Mesenchymal stem cell (in vitro differentiated cells and primary cell): ENCODE measurements at regions not wholly inside any gene's neighbourhood (a gene's known extent, or its start where the extent isn't known, plus 50 kb on each side); places are given as distances from the start of the nearest gene placed in this dataset.

Source experiments
- DNase-seq: peaks from one replicate; pipeline ENCODE4 v3.0.0-alpha.2; 2013
- H2AFZ ChIP-seq: one replicate; pipeline ENCODE4 v1.6.1; 2013; ENCODE audit warnings: low read depth, mild to moderate bottlenecking, control low read depth, inconsistent platforms, low read length, moderate library complexity
- H2AK5ac ChIP-seq: 2 replicates; pipeline ENCODE4 v1.6.1; 2013; ENCODE audit warnings: low read length, moderate library complexity, mild to moderate bottlenecking, inconsistent platforms; ENCODE audit not compliant: severe bottlenecking
- H2BK120ac ChIP-seq: one replicate; pipeline ENCODE4 v1.6.1; 2013; ENCODE audit warnings: low read depth, mild to moderate bottlenecking, inconsistent platforms, low read length, moderate library complexity
- H2BK12ac ChIP-seq, 2 experiments: one replicate each; pipeline ENCODE4 v1.6.1; 2013; ENCODE audit warnings: inconsistent platforms in 2 of 2, low read length in 2 of 2, mild to moderate bottlenecking in 2 of 2, moderate library complexity in 2 of 2, control low read depth in 1 of 2
- H2BK15ac ChIP-seq: one replicate; pipeline ENCODE4 v1.6.1; 2013; ENCODE audit warnings: mild to moderate bottlenecking, low read depth, inconsistent platforms; ENCODE audit not compliant: poor library complexity, severe bottlenecking
- H2BK5ac ChIP-seq: 2 replicates; pipeline ENCODE4 v1.6.1; 2013; ENCODE audit warnings: low read depth, mild to moderate bottlenecking, low read length, control low read depth, inconsistent platforms; ENCODE audit not compliant: poor library complexity, severe bottlenecking
- H3K14ac ChIP-seq, 2 experiments: one replicate each; pipeline ENCODE4 v1.6.1; 2013; ENCODE audit warnings: inconsistent platforms in 2 of 2, low read length in 2 of 2, control low read depth in 1 of 2, mild to moderate bottlenecking in 1 of 2, moderate library complexity in 1 of 2
- H3K18ac ChIP-seq, 2 experiments: one replicate each; pipeline ENCODE4 v1.6.1; 2013; ENCODE audit warnings: inconsistent platforms in 2 of 2, low read length in 2 of 2, control low read depth in 1 of 2, low read depth in 1 of 2, mild to moderate bottlenecking in 1 of 2
- H3K23ac ChIP-seq, 2 experiments: one replicate each; pipeline ENCODE4 v1.6.1; 2013; ENCODE audit warnings: inconsistent platforms in 2 of 2, low read length in 2 of 2, mild to moderate bottlenecking in 2 of 2, moderate library complexity in 2 of 2, control low read depth in 1 of 2
- H3K27ac ChIP-seq: 2 replicates; pipeline ENCODE4 v1.5.1; 2013; ENCODE audit warnings: mild to moderate bottlenecking, moderate library complexity, low read length, control low read depth, inconsistent platforms; ENCODE audit not compliant: poor library complexity, severe bottlenecking
- H3K27me3 ChIP-seq, 2 experiments: 2 replicates each; pipeline versions ENCODE4 v1.6.1 to v1.7.0; 2013; ENCODE audit warnings: low read length in 2 of 2, mild to moderate bottlenecking in 2 of 2, moderate library complexity in 2 of 2, control low read depth in 1 of 2, inconsistent platforms in 1 of 2; ENCODE audit not compliant: control insufficient read depth in 1 of 2, insufficient read depth in 1 of 2
- H3K36me3 ChIP-seq, 2 experiments: 2 replicates each; pipeline versions ENCODE4 v1.6.1 to v1.7.0; 2013; ENCODE audit warnings: low read length in 2 of 2, control low read depth in 1 of 2, inconsistent platforms in 1 of 2, low read depth in 1 of 2, mild to moderate bottlenecking in 1 of 2; ENCODE audit not compliant: insufficient read depth in 2 of 2, control insufficient read depth in 1 of 2
- H3K4ac ChIP-seq, 2 experiments: one replicate each; pipeline ENCODE4 v1.6.1; 2013; ENCODE audit warnings: inconsistent platforms in 2 of 2, low read length in 2 of 2, mild to moderate bottlenecking in 2 of 2, moderate library complexity in 2 of 2, control low read depth in 1 of 2, low read depth in 1 of 2
- H3K4me1 ChIP-seq: 2 replicates; pipeline ENCODE4 v1.6.1; 2013; ENCODE audit warnings: low read depth, low read length, control low read depth; ENCODE audit not compliant: control insufficient read depth, insufficient read depth
- H3K4me2 ChIP-seq: 2 replicates; pipeline ENCODE4 v1.6.1; 2013; ENCODE audit warnings: low read length, mild to moderate bottlenecking, inconsistent platforms; ENCODE audit not compliant: poor library complexity, severe bottlenecking
- H3K4me3 ChIP-seq, 2 experiments: 2 replicates each; pipeline versions ENCODE4 v1.5.1 to v1.7.0; 2013; ENCODE audit warnings: low read length in 2 of 2, mild to moderate bottlenecking in 2 of 2, control low read depth in 1 of 2, low read depth in 1 of 2; ENCODE audit not compliant: insufficient read depth in 1 of 2
- H3K79me1 ChIP-seq: replicated peaks from 2 replicates; pipeline ENCODE4 v1.6.1; 2013; ENCODE audit warnings: mild to moderate bottlenecking, control low read depth, low read length, inconsistent platforms; ENCODE audit not compliant: poor library complexity, severe bottlenecking
- H3K9ac ChIP-seq: 2 replicates; pipeline ENCODE4 v1.7.0; 2013; ENCODE audit warnings: mild to moderate bottlenecking, low read length, moderate library complexity
- H3K9me3 ChIP-seq: 2 replicates; pipeline ENCODE4 v1.7.0; 2013; ENCODE audit warnings: mild to moderate bottlenecking, low read length; ENCODE audit not compliant: control insufficient read depth
- H4K8ac ChIP-seq: one replicate; pipeline ENCODE4 v1.6.1; 2013; ENCODE audit warnings: inconsistent platforms, mild to moderate bottlenecking, low read length, moderate library complexity
- H4K91ac ChIP-seq: one replicate; pipeline ENCODE4 v1.6.1; 2013; ENCODE audit warnings: mild to moderate bottlenecking, low read length, inconsistent platforms
- WGBS: methylation state at CpG from one replicate; pipeline ENCODE4 v1.1.7; 2013; ENCODE audit warnings: mixed read lengths; 5-methylcytosine and 5-hydroxymethylcytosine counted together

- no peaks in the 10 kb centered on the region for H3K36me3 ChIP-seq
- no peak overlapping the region for H2BK12ac ChIP-seq
- no peaks in the 10 kb centered on the region for H3K4me1 ChIP-seq
- H3K9ac ChIP-seq: no peak overlapping the region
- no peak overlapping the region for H2AFZ ChIP-seq
- no peak overlapping the region for H3K18ac ChIP-seq
- H2BK5ac ChIP-seq: no peak overlapping the region
- H4K91ac ChIP-seq: no peak overlapping the region
- H2AK5ac ChIP-seq: no peak overlapping the region
- DNase-seq: no peak
- no peak overlapping the region for H3K4me3 ChIP-seq
- H3K79me1 ChIP-seq: no peaks in the 10 kb centered on the region
- no peaks in the 10 kb centered on the region for H3K9me3 ChIP-seq
- 66% methylated on average over 4 of the region's 7 CpGs for WGBS
- H2BK15ac ChIP-seq: no peak overlapping the region
- H2BK120ac ChIP-seq: no peak overlapping the region
- H3K27ac ChIP-seq: no peak overlapping the region
- H3K27me3 ChIP-seq: no peaks in the 10 kb centered on the region
- no peak overlapping the region for H3K14ac ChIP-seq
- H3K4ac ChIP-seq: no peak overlapping the region
- H4K8ac ChIP-seq: no peak overlapping the region
- H3K4me2 ChIP-seq: no peak overlapping the region
- H3K23ac ChIP-seq: no peak overlapping the region
These were observed 365.5 kb downstream of the GBE1 start for GRCh38 chr3:81395739-81396513.

- Histone ChIP-seq H4K91ac (no peak overlapping the region), H2BK120ac (no peak overlapping the region)
These were observed 366.6 kb downstream of the GBE1 start for GRCh38 chr3:81394651-81395524.

GRCh38 chr3:81393251-81393650, 368.2 kb downstream of the GBE1 start:
- Histone ChIP-seq H3K27me3 (no peaks in the 10 kb centered on the region), H3K36me3 (no peaks in the 10 kb centered on the region), H4K8ac (no peak overlapping the region), H3K14ac (no peak overlapping the region), H3K4me1 (no peaks in the 10 kb centered on the region), H2AK5ac (no peak overlapping the region), H2BK15ac (no peak overlapping the region), H2BK12ac (no peak overlapping the region), H3K9ac (no peak overlapping the region), H2AFZ (no peak overlapping the region), H4K91ac (no peak overlapping the region), H2BK120ac (no peak overlapping the region), H3K18ac (no peak overlapping the region), H3K4ac (no peak overlapping the region), H3K23ac (no peak overlapping the region), H3K4me3 (no peak overlapping the region), H3K9me3 (no peaks in the 10 kb centered on the region), H3K79me1 (no peaks in the 10 kb centered on the region), H3K4me2 (no peak overlapping the region), H2BK5ac (no peak overlapping the region), H3K27ac (no peak overlapping the region)
- DNase-seq: no peak
- no CpG with 5 or more reads among the region's 1 CpG for WGBS

More at GRCh38 chr3:81394651-81395524, 366.6 kb downstream of the GBE1 start:
- WGBS: 70% methylated on average over 3 of the region's 4 CpGs
- H3K9ac ChIP-seq: no peak overlapping the region
- H4K8ac ChIP-seq: no peak overlapping the region
- H3K4ac ChIP-seq: no peak overlapping the region
- H3K4me2 ChIP-seq: no peak overlapping the region
- H3K14ac ChIP-seq: no peak overlapping the region
- H3K36me3 ChIP-seq: no peaks in the 10 kb centered on the region
- no peak overlapping the region for H2BK12ac ChIP-seq
- no peak overlapping the region for H3K27ac ChIP-seq
- H2BK5ac ChIP-seq: no peak overlapping the region
- no peak overlapping the region for H3K23ac ChIP-seq
- no peaks in the 10 kb centered on the region for H3K9me3 ChIP-seq
- no peaks in the 10 kb centered on the region for H3K27me3 ChIP-seq
- no peak overlapping the region for H2BK15ac ChIP-seq
- DNase-seq: no peak
- H3K18ac ChIP-seq: no peak overlapping the region
- no peak overlapping the region for H3K4me3 ChIP-seq
- no peaks in the 10 kb centered on the region for H3K79me1 ChIP-seq
- no peak overlapping the region for H2AFZ ChIP-seq
- no peak overlapping the region for H2AK5ac ChIP-seq
- H3K4me1 ChIP-seq: no peaks in the 10 kb centered on the region

GRCh38 chr3:81390796-81391195, 370.6 kb downstream of the GBE1 start:
- Histone ChIP-seq H3K36me3 (no peaks in the 10 kb centered on the region), H3K27ac (no peak overlapping the region), H2BK120ac (no peak overlapping the region), H3K14ac (no peak overlapping the region), H3K79me1 (no peaks in the 10 kb centered on the region), H4K91ac (no peak overlapping the region), H3K9ac (no peak overlapping the region), H3K4me1 (no peaks in the 10 kb centered on the region), H3K18ac (no peak overlapping the region), H3K27me3 (no peaks in the 10 kb centered on the region), H4K8ac (no peak overlapping the region), H2BK12ac (no peak overlapping the region), H2AFZ (no peak overlapping the region), H3K4me3 (no peak overlapping the region), H3K23ac (no peak overlapping the region), H3K9me3 (no peaks in the 10 kb centered on the region), H2BK15ac (no peak overlapping the region), H2BK5ac (no peak overlapping the region), H3K4me2 (no peak overlapping the region), H2AK5ac (no peak overlapping the region), H3K4ac (no peak overlapping the region)
- DNase-seq: no peak
